NCI-H1105 (cell line): ENCODE measurements at regions not wholly inside any gene's neighbourhood (a gene's known extent, or its start where the extent isn't known, plus 50 kb on each side); places are given as distances from the start of the nearest gene placed in this dataset.
"Not testable (repeated sequence)": the region's sequence is repeated elsewhere in the genome, so short reads cannot be mapped to it uniquely, and the experiment has no call there.

Experiments
- DNase-seq: peaks from one replicate; lab custom pipeline; 2025; lab: John Stamatoyannopoulos, UW

GRCh38 chr15:35929740-35930444 lies 383.9 kb upstream of the DPH6 start:
- no peak for DNase-seq

- no peak for DNase-seq
These were observed 385.9 kb upstream of the DPH6 start for GRCh38 chr15:35931799-35932341.

- DNase-seq: no peak
These were observed 386.6 kb upstream of the DPH6 start for GRCh38 chr15:35932531-35932930.

- DNase-seq: no peak
These were observed 387.6 kb upstream of the DPH6 start for GRCh38 chr15:35933531-35933930.

- no peak for DNase-seq
These were observed 388.6 kb upstream of the DPH6 start for GRCh38 chr15:35934383-35935049.

GRCh38 chr15:35936284-35936683 lies 390.3 kb upstream of the DPH6 start:
- DNase-seq: no peak

GRCh38 chr15:35937380-35937779 lies 391.4 kb upstream of the DPH6 start:
- DNase-seq: no peak

GRCh38 chr15:35944945-35945585 lies 399.1 kb upstream of the DPH6 start:
- no peak for DNase-seq

- DNase-seq: no peak
These were observed 407.5 kb upstream of the DPH6 start for GRCh38 chr15:35953424-35953823.

- no peak for DNase-seq
These were observed 410.1 kb upstream of the DPH6 start for GRCh38 chr15:35956056-35956455.

- peak; percentile 83 for DNase-seq
These were observed 412.1 kb upstream of the DPH6 start for GRCh38 chr15:35958021-35958420.

GRCh38 chr15:35958975-35959374 lies 413.0 kb upstream of the DPH6 start:
- DNase-seq: no peak

- no peak for DNase-seq
These were observed 417.4 kb upstream of the DPH6 start for GRCh38 chr15:35963326-35963725.

GRCh38 chr15:35966781-35967180 lies 420.8 kb upstream of the DPH6 start:
- DNase-seq: no peak

GRCh38 chr15:35967968-35968367 lies 422.0 kb upstream of the DPH6 start:
- not testable (repeated sequence) for DNase-seq

GRCh38 chr15:35973029-35973428 lies 427.1 kb upstream of the DPH6 start:
- DNase-seq: no peak

- DNase-seq: no peak
These were observed 428.1 kb upstream of the DPH6 start for GRCh38 chr15:35974052-35974451.

- no peak for DNase-seq
These were observed 430.0 kb upstream of the DPH6 start for GRCh38 chr15:35975941-35976340.

GRCh38 chr15:35979608-35980007 lies 433.6 kb upstream of the DPH6 start:
- no peak for DNase-seq

GRCh38 chr15:35980719-35981118 lies 434.8 kb upstream of the DPH6 start:
- no peak for DNase-seq

GRCh38 chr15:35986191-35986721 lies 440.3 kb upstream of the DPH6 start:
- no peak for DNase-seq

GRCh38 chr15:35987056-35987455 lies 441.1 kb upstream of the DPH6 start:
- no peak for DNase-seq

GRCh38 chr15:35991386-35991785 lies 445.4 kb upstream of the DPH6 start:
- DNase-seq: no peak
